GM19328 (cell line): ENCODE measurements at regions not wholly inside any gene's neighbourhood (a gene's known extent, or its start where the extent isn't known, plus 50 kb on each side); places are given as distances from the start of the nearest gene placed in this dataset.

Experiments
- ATAC-seq: cut with Tn5 transposase; IDR thresholded peaks from one replicate; pipeline ENCODE4 v1.9.1; 2021; ENCODE audit warnings: mild to moderate bottlenecking, moderate library complexity; ENCODE audit not compliant: unreplicated experiment

DNA sequence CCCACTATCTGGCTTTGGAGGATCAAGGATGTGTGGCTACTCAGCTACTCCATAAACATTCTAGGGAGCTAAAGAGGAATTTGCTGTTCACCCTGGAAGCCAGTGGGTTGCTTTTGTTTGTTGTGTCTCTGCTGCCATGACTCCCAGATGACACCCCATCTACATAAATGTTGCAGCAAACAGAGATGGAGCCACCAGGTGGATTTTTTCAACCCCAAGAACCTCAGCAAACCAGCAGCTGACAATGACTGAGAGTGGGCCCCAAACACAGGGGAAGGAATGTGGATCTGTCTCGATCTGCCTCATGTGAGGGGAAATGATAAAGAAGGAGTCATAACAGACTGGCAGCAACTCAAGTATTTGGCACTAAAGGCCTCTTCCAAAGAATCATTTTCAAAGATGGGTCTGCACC is 132.7 kb upstream of the TNC start:
- ATAC-seq = no peak

DNA sequence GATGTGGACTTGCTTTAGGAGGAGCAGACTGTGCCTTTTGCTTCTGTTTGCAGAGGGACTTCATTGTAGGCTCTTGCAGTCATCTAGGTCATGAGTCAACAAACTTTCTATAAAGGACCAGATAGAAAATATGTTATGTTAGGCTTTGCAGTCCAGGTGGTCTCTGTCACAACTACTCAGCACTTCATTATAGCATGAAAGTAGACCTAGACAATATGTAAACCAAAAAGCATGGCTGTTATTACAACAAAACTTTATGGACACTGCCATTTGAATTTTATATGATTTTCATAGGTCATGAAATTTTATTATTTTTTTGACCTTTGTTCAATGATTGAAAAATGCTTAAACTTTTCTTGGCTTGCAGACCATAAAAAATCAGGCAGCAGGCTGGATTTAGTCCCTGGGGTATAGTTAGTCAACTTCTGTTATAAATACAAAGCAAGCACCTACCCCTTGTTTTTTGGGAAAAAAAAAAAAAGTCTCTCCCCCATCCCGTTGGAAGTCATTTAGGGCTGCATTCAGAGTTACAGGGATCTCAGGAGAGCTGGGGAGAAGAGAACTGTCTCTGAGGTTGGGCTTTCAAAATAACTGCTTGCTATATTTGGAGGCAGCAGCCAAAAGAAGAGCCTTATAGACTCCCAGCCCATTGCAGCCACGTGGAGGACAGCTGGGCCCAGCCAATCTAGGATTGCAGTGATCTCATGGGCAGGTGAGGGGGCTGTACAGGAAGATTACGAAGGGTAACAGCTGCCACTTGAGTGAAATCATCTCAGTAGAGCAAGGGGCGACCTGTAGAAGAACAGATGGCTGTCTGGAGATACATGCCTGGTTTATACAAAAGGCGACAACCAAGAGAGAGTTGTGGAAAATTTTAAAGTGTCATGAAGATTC is 136.6 kb upstream of the TNC start:
- ATAC-seq = no peak

DNA sequence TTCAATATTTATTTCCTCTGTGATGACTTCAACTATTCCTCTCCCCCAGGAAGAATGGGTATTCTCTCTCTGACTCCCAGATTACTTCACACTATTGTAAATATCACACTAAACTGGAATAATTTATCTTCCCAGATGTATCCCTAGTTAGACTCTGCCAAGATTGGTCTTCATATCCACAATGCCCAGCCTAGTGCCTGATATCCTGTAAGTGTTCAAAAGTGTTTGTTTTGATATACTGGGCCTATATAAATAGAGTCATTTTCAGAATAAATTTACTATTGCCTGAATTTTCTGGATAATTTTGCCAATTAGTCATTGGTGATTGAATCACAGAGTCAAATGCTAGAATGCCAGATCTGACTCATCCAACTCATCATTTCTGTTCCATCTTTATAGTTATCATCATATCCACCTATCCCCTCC is 143.7 kb upstream of the TNC start:
- no peak for ATAC-seq

DNA sequence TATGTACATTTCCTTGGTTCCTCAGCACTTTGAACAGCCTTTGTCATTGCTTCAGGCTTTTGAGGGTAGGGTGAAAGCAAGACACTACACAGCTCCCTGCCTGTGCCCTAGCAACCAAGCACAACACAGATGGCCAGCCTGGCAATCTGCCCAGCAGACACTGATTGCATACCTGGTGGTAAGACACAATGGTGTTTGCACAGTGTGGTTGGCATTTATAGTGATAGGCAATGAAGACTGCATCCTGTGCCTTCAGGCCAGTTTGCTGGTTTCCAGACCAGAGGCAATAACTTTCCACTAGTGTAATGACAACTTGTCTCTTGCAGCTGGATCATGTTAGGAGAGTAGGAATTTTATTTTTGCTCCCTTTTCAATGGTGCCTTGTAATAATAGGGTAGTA is 144.5 kb upstream of the TNC start:
- ATAC-seq = no peak

DNA sequence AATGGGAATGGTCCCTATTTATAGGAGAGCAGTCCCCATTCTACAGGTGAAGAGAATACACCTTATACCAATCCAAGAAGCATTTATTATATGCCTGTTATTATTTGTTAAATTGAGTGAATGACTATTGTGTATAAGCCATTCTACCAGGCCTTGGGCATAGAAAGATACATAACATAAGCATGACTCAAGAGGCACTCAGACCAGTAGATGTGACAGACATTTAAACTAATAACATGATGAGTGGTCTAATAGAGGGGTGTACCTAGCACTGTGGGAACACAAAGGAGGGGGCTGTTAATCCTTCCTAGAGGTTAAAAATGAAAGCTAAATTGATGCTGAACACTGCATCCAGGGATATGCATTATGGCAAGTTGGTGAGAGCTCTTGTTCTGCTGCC is 145.0 kb upstream of the TNC start:
- ATAC-seq = no peak

DNA sequence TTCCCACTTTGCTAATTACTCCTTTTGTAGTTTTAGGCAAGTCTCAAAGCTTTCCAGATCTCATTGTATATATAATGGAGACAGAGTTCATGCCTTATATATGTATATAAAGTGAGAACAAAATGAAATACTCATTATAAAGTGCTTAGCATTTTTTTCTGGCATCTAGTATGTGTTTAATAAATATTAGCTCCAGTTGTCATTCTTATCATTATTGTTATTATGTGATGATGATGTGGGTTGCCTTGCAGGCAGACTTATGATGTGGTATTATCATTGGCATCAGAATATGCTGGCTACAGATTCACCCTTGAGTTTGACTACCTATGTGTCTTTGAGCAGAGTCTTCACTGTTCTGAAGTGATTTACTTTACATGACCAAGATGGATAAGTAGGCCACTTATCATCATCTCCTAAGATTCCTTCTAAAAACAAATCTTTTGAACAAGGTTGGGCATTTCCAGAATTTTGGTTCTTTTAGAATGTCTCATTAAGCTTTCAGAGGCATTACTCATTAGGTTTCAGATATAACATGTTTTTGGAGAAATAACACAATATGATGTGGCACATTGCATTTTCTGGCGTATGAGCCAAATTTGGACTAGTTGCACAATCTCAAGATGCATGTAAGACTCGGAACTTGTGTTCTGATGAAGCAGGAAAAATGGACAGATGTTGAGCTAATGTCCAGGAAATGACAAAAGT is 145.6 kb upstream of the TNC start:
- no peak for ATAC-seq

DNA sequence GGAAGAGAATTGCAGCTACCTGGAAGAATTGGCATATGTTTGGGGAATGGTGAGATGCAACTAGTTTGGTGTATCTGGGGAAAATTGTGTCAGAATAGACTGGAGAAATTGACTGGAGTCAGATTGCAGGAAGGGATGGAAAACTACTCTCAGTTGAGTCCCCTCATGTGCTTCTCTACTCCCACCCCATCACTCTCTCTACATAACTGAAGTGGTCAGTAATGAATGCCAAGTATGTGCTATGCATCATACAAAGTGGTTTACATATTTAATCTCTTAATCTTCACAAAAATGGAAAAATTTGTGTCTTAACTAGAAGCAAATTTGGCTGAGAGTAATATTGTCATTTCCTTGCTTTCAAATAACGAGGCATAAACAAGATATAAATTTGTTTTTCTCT is 146.4 kb upstream of the TNC start:
- ATAC-seq = no peak

DNA sequence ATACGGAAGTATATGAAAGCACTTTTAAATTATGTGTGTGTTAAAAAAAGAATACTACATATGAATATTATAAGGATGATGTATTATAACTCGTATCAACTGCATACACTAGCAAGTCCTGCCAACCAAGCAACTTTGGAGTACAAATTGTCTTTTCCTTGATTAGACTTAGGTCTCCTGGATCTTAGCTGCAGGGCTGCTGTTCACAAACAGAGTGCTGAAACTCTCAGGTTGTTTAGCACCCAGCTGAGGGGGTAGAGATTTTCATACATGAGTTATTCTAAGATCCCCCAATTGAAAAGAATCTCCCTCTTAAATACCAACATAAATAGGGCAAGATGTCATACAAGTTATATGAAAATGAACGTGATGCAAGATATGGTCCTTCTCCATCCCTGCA is 149.8 kb upstream of the TNC start:
- ATAC-seq = no peak

DNA sequence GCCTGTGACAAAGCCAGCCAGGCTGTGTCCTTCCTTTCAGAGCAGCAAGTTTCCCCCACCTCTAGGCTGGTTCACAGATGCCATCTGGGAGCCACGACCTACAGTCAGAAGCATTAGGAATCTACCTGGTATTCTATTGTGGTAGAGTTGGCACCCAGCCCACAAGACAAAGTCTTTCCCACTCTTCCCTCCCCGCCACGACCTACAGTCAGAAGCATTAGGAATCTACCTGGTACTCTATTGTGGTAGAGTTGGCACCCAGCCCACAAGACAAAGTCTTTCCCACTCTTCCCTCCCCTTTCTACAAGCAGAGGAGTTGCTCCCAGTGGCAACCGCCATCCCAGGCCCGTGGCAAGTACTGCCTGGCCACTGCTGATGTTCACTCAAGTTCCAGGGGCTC is 157.8 kb upstream of the TNC start:
- no peak for ATAC-seq

DNA sequence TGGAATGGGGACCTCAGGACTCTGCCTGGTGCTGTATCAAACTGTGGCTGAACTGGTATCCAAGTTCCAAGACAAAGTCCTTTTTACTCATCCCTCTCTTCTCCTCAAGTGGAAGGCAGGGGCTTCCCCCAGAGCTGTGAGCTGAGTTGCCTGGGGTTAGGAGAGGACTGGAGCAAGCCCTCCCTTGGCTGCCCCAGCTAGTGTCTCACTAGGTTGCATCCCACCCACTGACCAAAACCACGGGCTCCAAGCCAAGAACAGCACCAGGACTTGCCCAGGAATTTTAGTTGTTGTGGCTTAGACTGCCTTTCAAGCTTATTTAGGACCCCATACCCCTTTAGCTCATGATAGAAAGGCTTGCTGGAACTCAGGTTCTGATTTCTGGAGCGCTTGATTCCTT is 158.7 kb upstream of the TNC start:
- ATAC-seq = no peak

DNA sequence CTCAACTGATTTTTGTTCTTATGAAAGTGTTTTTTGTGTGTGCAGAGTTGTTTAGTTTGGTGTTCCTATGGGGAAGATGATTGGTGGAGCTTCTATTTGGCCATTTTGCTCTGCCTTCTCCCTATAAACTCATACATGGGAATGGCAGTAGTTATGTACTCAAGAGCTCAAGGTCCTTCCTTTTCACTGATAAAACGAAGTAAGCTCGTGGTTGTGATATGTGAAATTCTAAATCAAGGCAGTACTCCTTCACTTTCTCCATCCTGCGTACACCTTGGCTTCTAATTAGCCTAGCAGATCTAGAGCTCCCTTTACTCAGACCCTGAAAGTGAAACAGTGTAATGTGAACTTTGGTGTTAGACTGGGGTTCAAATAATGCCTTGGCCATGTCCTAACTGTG is 159.3 kb upstream of the TNC start:
- no peak for ATAC-seq

DNA sequence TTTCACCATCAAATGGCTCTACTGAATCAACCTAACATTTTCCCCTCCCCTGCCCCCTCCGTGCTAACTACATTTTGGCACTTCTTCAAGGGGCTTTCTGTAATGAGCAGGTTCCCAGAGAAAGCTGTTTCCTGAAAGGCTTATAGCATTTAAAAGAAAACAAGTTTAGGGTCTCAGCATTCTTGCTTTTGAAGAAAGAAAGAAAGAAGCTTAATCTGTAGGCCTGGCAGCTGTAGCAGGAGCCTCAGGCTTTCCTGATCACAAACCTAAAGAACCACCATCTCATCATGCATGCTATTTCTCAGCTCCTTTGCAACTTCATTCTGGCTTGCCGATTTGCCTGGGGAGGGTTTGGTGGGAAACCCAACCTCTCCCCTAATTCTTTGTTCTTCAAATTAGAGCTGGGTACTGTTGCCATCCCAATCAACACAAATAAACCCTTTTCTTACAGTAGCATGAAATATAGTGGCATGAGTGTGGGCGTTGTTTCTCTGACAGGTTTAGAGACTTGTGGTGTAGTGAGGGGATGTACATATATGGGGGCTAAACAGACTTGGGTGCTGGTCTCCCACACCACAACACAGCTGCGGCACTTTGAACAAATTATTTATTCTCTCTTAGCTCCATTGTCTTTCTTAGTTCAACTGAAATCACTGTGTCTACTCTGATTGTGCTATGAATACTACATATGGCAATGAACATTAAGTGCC is 160.5 kb upstream of the TNC start:
- ATAC-seq = no peak

DNA sequence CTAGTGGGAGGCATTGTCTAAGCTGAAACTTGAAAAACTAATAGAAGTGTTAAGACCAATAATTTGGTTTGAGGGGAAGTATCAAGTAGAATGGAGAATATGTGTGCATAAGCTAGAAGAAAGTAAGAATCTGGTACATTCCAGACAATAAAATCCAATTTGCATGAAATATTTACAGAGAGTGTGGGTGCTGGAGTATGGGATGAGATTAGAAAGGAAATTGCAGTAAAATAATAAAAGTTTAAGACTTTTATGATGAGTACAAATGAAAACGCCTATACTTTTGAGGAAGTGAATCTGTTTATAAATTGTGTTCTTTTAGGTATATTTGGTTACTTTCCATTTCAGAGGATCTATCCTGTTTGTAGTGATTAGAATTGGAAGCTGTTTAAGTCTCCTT is 165.4 kb upstream of the TNC start:
- ATAC-seq = no peak

DNA sequence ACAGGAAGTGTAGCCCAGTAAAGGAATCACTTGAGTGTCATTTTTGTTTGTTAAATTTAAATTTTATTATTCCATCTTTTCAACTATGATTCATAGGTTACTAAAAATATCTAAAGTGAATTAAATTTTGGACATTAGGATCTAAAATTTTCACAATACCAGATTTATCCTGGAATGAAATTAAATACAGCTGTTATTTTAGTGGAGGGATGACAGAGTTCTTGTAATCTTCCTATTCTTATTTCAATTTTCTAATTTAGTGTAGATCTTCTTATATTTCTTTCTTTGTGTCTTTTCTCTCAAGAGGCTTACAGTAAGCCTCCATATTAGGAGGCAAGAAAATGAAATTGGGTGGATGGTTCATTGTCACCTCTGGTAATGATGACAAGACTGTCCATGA is 167.9 kb upstream of the TNC start:
- ATAC-seq = no peak

DNA sequence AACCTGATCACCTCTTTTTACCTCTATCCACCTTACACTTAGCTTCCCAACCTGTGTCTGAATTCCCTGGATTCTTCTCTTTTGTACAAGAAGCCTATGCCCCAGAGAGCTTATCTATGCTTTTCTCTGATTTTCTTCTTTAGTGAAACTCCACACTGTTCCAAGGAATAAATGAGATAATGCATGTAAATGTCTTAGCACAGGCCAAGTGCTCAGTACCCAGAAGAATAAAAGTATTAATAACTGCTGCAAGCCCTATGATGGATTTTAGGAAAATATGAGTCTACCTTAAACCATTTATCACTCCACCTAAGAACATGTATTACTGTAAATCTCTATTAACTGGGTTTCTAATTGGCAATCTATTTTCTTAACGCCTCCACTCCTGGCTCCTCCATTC is 168.5 kb upstream of the TNC start:
- no peak for ATAC-seq

DNA sequence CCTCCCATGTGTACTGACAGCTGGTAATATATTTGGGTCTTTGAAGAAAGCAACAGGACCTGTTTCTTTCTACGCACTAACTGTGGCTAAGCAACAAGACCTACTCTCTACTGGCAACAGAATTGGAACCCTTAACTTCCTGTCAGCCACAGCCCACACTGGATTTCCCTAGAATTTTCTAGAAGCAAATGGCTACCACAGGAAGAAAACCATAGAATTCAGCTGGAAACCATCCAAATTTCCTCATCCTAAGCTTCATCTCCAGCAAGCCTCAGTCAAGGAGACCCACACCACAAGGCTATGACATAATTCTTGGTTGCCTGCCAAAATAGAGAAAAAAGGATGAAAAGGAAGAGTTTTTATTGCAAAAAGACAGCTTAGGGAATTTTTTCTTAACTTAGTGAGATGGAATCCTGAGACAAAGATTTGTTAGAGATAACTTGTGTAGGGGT is 171.8 kb upstream of the TNC start:
- no peak for ATAC-seq

DNA sequence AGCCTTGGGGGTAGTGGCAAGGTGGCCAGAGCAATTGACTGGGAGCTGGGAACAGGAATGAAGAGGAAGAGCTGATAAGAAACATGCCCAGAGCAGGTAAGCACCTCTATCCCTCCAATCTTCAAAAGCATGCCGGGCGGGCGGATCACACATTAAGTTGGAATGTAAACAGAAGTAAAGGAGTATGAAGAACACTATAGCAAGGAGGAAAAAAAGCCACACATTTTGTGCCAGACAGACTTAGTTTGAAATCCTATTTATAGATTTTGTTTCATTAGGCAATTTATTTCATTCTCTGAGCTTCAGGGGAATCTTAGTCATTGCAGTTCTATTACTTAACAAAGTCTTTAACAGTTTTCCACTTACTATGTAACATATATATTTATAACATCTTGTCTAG is 173.9 kb upstream of the TNC start:
- ATAC-seq = no peak

DNA sequence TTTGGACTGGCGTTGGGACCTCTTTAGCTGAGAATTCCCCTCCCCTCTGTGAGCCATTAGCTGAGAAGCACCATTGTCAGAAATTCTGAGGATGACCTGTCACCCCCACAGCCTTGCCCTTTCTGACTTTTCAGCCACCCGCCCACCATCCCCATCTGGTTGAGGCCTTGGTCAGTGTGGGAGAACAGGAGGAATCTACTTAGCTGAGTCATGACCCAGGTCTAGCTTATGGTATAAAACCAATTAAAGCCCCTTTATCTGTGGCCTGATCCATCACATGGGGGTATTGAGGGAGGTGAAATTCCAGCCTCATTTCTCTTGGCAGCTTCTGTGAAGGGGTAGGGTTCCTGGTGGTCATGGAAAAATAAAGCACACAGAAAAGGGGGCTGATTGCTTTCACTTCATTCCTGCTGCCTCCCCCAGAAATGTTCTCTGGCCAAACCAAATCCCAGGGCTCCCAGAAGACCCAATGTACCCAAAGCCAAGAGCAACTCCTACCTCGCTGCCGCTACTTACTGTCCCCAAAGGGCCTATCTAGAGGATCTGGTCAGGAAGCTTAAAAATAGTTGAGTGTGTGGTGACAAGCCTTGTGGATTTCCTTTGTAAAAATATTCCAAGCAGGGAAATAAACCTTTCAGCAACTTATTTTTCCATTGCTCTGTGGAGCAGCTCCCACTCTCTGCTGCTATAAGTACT is 174.8 kb upstream of the TNC start:
- ATAC-seq = no peak

DNA sequence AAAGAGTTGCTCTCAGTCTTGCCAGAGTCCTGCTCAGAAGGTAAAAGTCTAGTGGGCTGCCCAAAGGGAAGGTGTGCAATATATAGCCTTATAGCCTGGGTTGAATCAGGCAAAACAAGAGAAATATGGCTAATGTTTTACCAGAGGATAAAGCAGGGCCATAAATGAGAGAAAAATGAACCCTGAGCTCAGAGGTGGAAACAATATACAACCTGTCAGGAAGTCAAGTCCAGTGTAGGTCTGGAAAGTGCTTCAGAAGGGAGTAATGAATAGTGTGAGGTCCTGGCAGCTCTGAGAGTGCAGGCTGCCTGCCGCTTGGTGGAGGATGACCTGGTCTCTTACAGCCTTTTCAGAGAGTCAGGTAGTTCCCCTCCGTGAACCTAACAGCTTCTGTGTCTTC is 177.8 kb upstream of the TNC start:
- ATAC-seq = no peak

DNA sequence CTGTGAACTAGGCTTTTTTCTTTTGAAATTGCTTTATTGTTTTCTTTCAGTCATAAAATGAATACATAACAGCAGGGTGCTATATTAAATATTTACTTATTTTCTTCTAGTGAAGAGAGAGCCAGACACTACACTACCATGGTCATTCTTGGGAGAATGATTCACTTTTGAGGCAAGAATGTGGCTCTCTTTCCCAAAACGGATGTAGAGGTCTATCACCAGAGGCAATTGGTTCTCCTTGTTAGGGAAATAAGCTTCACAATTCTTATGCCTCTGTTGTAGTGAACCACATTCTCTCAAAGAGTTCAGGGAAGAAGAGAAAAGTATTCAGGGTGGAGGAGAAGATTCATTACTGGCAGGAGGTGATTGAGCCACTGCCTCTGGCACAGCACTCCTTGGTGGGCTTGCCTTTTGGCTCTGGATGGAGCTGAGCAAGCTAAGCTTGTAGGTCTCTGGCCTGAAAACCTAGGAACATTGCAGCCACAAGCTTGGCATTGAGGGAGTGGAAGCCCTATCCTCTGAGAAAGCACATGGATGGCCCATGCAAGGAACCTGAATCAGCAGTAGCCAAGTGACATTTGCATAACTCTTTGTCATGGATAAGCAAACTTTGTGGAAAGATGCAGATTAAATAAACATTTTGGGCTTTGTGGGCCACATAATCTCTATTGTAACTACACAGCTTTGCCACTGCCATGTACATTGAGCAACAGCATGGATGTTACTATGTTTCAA is 179.0 kb upstream of the TNC start:
- no peak for ATAC-seq
